NCI-H1930 (cell line): ENCODE measurements at regions not wholly inside any gene's neighbourhood (a gene's known extent, or its start where the extent isn't known, plus 50 kb on each side); places are given as distances from the start of the nearest gene placed in this dataset.
"Not testable (repeated sequence)": the region's sequence is repeated elsewhere in the genome, so short reads cannot be mapped to it uniquely, and the experiment has no call there.

ENCODE experiments used
- DNase-seq, 2 experiments: peaks; one replicate each; lab custom pipeline; 2025; lab: John Stamatoyannopoulos, UW

GRCh38 chr3:153442799-153443487 is 280.9 kb downstream of the RAP2B start:
- no peak for DNase-seq

- no peak for DNase-seq
Measured at GRCh38 chr3:153443961-153444360, 281.9 kb downstream of the RAP2B start.

GRCh38 chr3:153445817-153446216 is 283.8 kb downstream of the RAP2B start:
- DNase-seq, result no peak

- no peak for DNase-seq
Measured at GRCh38 chr3:153448151-153448829, 286.3 kb downstream of the RAP2B start.

GRCh38 chr3:153456833-153457545 is 295.0 kb downstream of the RAP2B start:
- no peak for DNase-seq

GRCh38 chr3:153458881-153459280 is 296.9 kb downstream of the RAP2B start:
- DNase-seq, result no peak

- no peak for DNase-seq
Measured at GRCh38 chr3:153462545-153462944, 300.5 kb downstream of the RAP2B start.

- DNase-seq, result no peak
Measured at GRCh38 chr3:153463895-153464294, 301.9 kb downstream of the RAP2B start.

- no peak for DNase-seq
Measured at GRCh38 chr3:153469162-153469561, 307.1 kb downstream of the RAP2B start.

GRCh38 chr3:153484842-153485241 is 322.8 kb downstream of the RAP2B start:
- no peak for DNase-seq

GRCh38 chr3:153495422-153495821 is 333.4 kb downstream of the RAP2B start:
- no peak for DNase-seq

- DNase-seq, result no peak
Measured at GRCh38 chr3:153502682-153503081, 340.7 kb downstream of the RAP2B start.

- no peak for DNase-seq
Measured at GRCh38 chr3:153503873-153504272, 341.8 kb downstream of the RAP2B start.

- not testable (repeated sequence) for DNase-seq
Measured at GRCh38 chr3:153506205-153506604, 344.2 kb downstream of the RAP2B start.

- DNase-seq, result not testable (repeated sequence)
Measured at GRCh38 chr3:153506686-153507085, 344.7 kb downstream of the RAP2B start.

- no peak for DNase-seq
Measured at GRCh38 chr3:153513236-153513635, 351.2 kb downstream of the RAP2B start.

GRCh38 chr3:153528473-153528872 is 366.4 kb downstream of the RAP2B start:
- no peak for DNase-seq

- DNase-seq, result no peak
Measured at GRCh38 chr3:153539263-153539662, 377.2 kb downstream of the RAP2B start.

GRCh38 chr3:153545471-153545870 is 383.4 kb downstream of the RAP2B start:
- no peak for DNase-seq

GRCh38 chr3:153547970-153548369 is 385.9 kb downstream of the RAP2B start:
- DNase-seq, result no peak

GRCh38 chr3:153549686-153550085 is 387.7 kb downstream of the RAP2B start:
- DNase-seq, result not testable (repeated sequence)

- no peak for DNase-seq
Measured at GRCh38 chr3:153551536-153552285, 389.7 kb downstream of the RAP2B start.
